Parathyroid adenoma (tissue), 2 donors: ENCODE measurements at regions not wholly inside any gene's neighbourhood (a gene's known extent, or its start where the extent isn't known, plus 50 kb on each side); places are given as distances from the start of the nearest gene placed in this dataset.

Source experiments
- H2AFZ ChIP-seq: fragments of 300-600 bp; sonication (generic); one replicate; pipeline ENCODE4 v1.7.0; 2017; ENCODE audit warnings: antibody characterized with exemption, mild to moderate bottlenecking
- H3K27ac ChIP-seq: fragments of 300-600 bp; sonication (generic); one replicate; pipeline ENCODE4 v1.7.0; 2017
- H3K27me3 ChIP-seq: fragments of 300-600 bp; sonication (generic); one replicate; pipeline ENCODE4 v1.7.0; 2017; ENCODE audit warnings: low read length; ENCODE audit not compliant: control insufficient read depth, insufficient read depth
- H3K36me3 ChIP-seq: fragments of 300-600 bp; sonication (generic); one replicate; pipeline ENCODE4 v1.7.0; 2017; ENCODE audit warnings: low read length; ENCODE audit not compliant: control insufficient read depth, insufficient read depth
- H3K4me1 ChIP-seq: fragments of 300-600 bp; sonication (generic); one replicate; pipeline ENCODE4 v1.7.0; 2017; ENCODE audit warnings: control low read depth
- H3K4me2 ChIP-seq: fragments of 300-600 bp; sonication (generic); one replicate; pipeline ENCODE4 v1.7.0; 2017; ENCODE audit warnings: low read length
- H3K4me3 ChIP-seq: fragments of 300-600 bp; sonication (generic); one replicate; pipeline ENCODE4 v1.7.0; 2017; ENCODE audit warnings: low read depth, low read length
- H3K79me2 ChIP-seq: fragments of 300-600 bp; sonication (generic); one replicate; pipeline ENCODE4 v1.7.0; 2017; ENCODE audit warnings: control low read depth
- H3K9ac ChIP-seq: fragments of 300-600 bp; sonication (generic); one replicate; pipeline ENCODE4 v1.7.0; 2017; ENCODE audit warnings: mild to moderate bottlenecking
- H3K9me3 ChIP-seq: fragments of 300-600 bp; sonication (generic); one replicate; pipeline ENCODE4 v1.7.0; 2017; ENCODE audit warnings: low read length; ENCODE audit not compliant: control insufficient read depth
- CTCF ChIP-seq: fragments of 300-600 bp; sonication (generic); IDR thresholded peaks from one replicate; pipeline ENCODE4 v1.7.0; 2017; ENCODE audit warnings: antibody characterized with exemption, mild to moderate bottlenecking
- donor health status: primary hyperparathyroidism.

- Histone ChIP-seq H3K9ac (no peak overlapping the region), H3K4me3 (no peak overlapping the region), H3K9me3 (peaks cover 3% of the 10 kb centered on the region), H3K27me3 (no peaks in the 10 kb centered on the region), H3K27ac (no peak overlapping the region), H3K36me3 (no peaks in the 10 kb centered on the region), H3K79me2 (no peaks in the 10 kb centered on the region), H3K4me2 (no peak overlapping the region), H2AFZ (no peak overlapping the region), H3K4me1 (no peaks in the 10 kb centered on the region)
- no peak for TF ChIP-seq CTCF
These were observed 65.8 kb downstream of the ETAA1 start for GRCh38 chr2:67462738-67463496.

- no peaks in the 10 kb centered on the region for H3K79me2 ChIP-seq
- no peaks in the 10 kb centered on the region for H3K36me3 ChIP-seq
- H3K9ac ChIP-seq = no peak overlapping the region
- no peak overlapping the region for H3K4me2 ChIP-seq
- peaks cover 3% of the 10 kb centered on the region for H3K9me3 ChIP-seq
- H3K4me1 ChIP-seq = no peaks in the 10 kb centered on the region
- no peak for TF ChIP-seq CTCF
- no peak overlapping the region for H3K27ac ChIP-seq
- H3K4me3 ChIP-seq = no peak overlapping the region
- no peak overlapping the region for H2AFZ ChIP-seq
- H3K27me3 ChIP-seq = no peaks in the 10 kb centered on the region
These were observed 66.7 kb downstream of the ETAA1 start for GRCh38 chr2:67463810-67464209.

GRCh38 chr2:67465623-67466022 lies 68.5 kb downstream of the ETAA1 start:
- no peak overlapping the region for H3K27ac ChIP-seq
- H3K79me2 ChIP-seq = no peaks in the 10 kb centered on the region
- H3K9ac ChIP-seq = no peak overlapping the region
- no peaks in the 10 kb centered on the region for H3K4me1 ChIP-seq
- no peak for TF ChIP-seq CTCF
- no peak overlapping the region for H2AFZ ChIP-seq
- H3K27me3 ChIP-seq = no peaks in the 10 kb centered on the region
- H3K36me3 ChIP-seq = no peaks in the 10 kb centered on the region
- H3K9me3 ChIP-seq = peaks cover 3% of the 10 kb centered on the region
- no peak overlapping the region for H3K4me2 ChIP-seq
- H3K4me3 ChIP-seq = no peak overlapping the region

GRCh38 chr2:67466734-67467133 lies 69.6 kb downstream of the ETAA1 start:
- Histone ChIP-seq H3K9me3 (no peaks in the 10 kb centered on the region), H3K27ac (no peak overlapping the region), H3K4me2 (no peak overlapping the region), H2AFZ (no peak overlapping the region), H3K9ac (no peak overlapping the region), H3K27me3 (no peaks in the 10 kb centered on the region), H3K4me3 (no peak overlapping the region), H3K36me3 (no peaks in the 10 kb centered on the region), H3K4me1 (no peaks in the 10 kb centered on the region), H3K79me2 (no peaks in the 10 kb centered on the region)
- no peak for TF ChIP-seq CTCF

GRCh38 chr2:67471681-67472080 lies 74.5 kb downstream of the ETAA1 start:
- Histone ChIP-seq H3K9me3 (no peaks in the 10 kb centered on the region), H3K79me2 (no peaks in the 10 kb centered on the region), H3K27me3 (no peaks in the 10 kb centered on the region), H3K4me1 (no peaks in the 10 kb centered on the region), H3K27ac (no peak overlapping the region), H3K4me3 (no peak overlapping the region), H3K9ac (no peak overlapping the region), H2AFZ (no peak overlapping the region), H3K4me2 (no peak overlapping the region), H3K36me3 (no peaks in the 10 kb centered on the region)
- no peak for TF ChIP-seq CTCF
